NCI-H526 (cell line): ENCODE measurements at regions not wholly inside any gene's neighbourhood (a gene's known extent, or its start where the extent isn't known, plus 50 kb on each side); places are given as distances from the start of the nearest gene placed in this dataset.

ENCODE experiments used
- DNase-seq, 2 experiments: peaks; one replicate each; lab custom pipeline; 2025; lab: John Stamatoyannopoulos, UW

GRCh38 chr2:156164091-156164720 lies 168.3 kb downstream of the NR4A2 start:
- no peak for DNase-seq

- DNase-seq, result no peak
Measured at GRCh38 chr2:156158808-156159207, 173.7 kb downstream of the NR4A2 start.

DNA sequence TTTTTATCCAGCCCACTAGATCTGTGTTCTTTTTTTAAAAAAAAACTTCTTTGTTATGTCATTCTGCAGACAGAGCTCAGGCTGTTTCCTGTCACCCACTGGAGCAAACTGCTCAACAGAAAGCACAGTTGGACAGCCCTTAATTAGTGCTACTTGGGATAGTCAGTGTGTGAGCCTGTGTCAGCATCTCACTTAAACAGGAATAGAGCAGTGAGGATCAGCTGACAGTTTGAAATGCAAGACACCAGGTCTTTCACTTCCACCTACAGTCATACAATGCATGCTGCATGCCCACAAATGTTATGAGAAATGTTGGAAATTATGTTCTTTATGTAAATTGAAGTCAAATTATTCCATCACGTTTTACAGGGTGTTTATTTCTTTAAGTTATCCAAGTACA lies 174.9 kb downstream of the NR4A2 start:
- DNase-seq, result peak in 1 of 2 experiments; percentile 2

GRCh38 chr2:156156580-156156979 lies 175.9 kb downstream of the NR4A2 start:
- peak in 1 of 2 experiments; percentile 20 for DNase-seq

DNA sequence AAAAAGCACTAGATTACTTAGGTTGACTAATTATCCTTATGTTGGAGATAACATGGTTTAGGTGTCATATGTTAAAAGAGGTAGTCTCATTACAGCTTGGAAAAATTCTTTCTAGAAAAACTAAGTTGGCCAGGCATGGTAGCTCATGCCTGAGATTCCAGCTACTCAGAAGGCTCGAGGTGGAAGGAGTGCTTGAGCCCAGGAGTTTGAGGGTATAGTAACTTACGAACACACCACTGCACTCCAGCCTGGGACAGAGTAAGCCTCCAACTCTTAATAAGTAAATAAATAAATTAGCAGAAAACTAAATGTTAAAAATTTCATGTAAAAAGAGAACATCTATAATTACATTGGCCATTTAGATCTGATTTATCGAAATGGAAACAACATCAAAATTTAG lies 177.2 kb downstream of the NR4A2 start:
- DNase-seq, result no peak

DNA sequence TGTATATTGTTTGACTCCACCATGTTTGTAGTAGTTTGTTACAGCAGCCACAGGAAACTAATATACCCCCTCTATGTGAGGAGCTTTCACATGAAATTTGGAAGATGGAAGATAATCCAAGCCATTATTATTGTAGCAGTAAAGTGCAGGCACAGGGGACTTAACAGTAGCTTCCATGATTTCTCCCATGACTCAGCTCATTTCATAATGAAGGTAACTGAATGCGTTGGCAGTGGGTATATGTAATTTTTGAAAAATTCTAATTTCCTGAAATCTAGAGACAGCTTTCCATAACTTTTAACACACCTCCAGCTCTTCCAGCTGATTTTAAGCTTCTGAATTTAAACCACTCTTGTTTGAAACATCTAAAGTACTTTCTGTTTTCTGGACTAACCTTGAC lies 181.2 kb downstream of the NR4A2 start:
- no peak for DNase-seq

- no peak for DNase-seq
Measured at GRCh38 chr2:156147594-156148330, 184.8 kb downstream of the NR4A2 start.

- DNase-seq, result no peak
Measured at GRCh38 chr2:156145976-156146375, 186.5 kb downstream of the NR4A2 start.

DNA sequence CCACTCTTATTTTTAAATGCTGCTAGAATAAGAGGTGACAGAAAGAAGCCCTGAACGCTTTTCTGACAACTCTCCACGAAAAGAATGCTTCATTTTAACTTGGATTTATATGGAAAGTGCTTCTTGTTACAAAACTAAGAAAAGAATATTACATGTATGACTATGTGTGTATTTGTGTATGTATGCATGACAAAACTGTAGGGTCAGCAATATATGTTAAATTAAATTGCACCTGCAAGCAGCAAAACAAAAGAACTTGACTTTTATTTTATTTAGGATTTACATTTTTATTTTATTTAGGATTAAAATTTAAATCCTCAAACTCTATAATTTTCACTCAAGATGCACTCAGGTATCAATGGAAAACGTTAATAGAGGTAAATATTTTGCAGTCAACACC lies 187.1 kb downstream of the NR4A2 start:
- no peak for DNase-seq

DNA sequence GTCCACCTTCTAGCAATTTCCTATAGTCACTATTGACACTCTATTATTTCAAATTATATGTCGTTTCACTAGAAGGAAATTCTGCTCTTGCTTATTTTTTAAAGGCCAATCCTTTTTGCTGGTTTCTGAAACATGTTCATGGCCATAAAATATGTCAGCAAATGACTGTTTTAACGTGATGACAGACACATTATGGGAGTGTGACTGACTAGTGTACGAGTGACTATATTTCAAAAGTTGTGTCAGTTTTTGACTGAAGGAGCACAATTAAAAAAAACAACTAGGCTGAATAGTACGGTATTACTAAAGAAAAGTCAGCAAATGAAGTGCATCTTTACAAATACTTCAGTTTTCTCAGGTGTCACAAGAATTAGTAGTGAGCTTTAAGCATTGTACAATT lies 196.0 kb downstream of the NR4A2 start:
- DNase-seq, result no peak

DNA sequence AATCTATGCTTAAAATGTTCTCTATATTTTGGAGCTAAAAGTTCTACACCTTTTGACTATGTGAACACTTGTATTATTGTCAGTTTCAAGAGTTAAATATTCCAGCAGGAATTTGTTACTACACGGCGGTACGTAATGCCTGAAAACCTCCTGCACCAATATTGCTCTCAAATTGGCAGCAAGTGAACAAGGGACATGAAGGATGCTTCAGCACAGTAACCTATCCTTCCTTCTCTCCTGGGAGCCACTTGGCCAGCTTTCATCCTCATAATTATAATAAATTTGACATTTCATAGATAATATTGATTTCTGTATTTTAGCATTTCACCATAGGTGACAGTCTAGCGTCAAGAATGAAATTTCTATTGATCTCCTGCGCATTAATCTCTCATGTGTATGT lies 197.6 kb downstream of the NR4A2 start:
- DNase-seq, result no peak

GRCh38 chr2:156132941-156133340 lies 199.6 kb downstream of the NR4A2 start:
- no peak for DNase-seq

DNA sequence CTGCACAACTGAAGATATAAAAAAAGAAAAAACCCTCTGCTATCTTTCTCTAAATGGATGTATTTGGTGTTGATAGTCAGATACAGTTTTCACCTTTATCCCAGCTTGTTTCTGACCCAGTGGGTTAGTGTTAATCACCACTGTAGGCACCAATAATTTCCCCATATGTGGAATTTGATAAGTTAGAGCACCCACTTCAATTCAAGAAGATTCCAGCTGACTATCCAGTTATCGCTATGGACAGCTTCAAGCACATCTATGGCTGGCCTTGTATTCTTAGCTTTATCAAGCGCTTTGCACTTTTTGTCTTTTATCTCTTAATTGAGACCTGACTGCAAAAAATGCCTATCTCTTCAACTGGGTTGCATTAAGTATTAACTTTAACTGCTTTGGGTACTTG lies 200.4 kb downstream of the NR4A2 start:
- DNase-seq, result no peak

DNA sequence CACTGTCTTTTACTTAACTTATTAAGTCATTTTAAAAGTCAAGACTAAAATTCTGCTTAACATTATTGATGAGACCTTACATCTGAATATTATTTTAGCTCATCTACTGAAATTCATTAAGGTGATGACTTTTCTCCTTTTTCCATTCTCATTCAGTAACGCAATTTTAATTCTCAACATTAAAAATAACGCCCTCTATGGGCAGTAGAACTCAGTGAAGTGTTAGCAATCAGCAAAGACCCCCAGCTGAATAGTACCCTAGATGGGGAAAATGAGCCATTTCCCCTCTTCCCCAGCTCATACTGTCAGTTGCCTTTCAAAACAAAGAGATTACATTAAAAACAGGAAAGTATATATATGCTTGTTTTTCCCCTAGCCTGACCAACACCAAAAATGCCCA lies 203.3 kb downstream of the NR4A2 start:
- DNase-seq, result no peak

DNA sequence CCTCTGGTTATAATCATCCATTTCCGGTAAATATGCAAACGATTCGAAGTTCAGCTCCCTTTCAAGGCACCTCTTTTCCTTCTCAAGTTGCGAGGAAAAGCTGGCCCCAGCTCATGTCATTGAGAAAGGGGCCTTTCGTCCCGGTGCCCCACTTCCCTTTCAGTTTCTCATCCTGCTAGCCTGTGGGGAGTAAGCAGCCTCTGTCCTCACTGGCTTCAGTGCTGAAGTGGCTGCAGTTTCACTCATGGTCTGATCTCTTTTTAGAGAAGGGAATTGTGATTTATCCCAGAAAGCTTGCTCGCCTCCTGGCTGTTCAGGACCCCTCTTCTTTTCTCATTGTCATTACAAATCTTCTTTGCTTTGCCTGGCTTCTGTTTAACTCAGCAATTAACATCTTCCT lies 207.5 kb downstream of the NR4A2 start:
- DNase-seq, result no peak

DNA sequence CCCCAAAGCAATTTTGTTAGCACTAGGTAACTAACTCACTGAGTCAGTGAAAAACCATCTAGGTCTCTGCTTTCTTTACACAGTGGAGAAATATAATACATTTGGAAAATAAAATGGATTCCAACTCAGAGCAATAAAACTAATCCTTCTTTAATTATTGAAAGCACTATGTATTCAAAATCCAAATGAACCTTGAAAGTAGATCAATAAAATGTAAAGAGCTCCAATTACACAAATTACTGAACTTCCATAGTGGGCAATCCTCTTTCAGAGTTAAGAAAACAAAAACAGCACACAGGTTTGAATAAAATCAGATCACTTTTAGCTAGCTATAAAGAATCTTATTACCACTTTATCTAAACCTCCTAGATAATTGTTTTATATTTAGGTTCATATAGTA lies 208.1 kb downstream of the NR4A2 start:
- no peak for DNase-seq

GRCh38 chr2:156118753-156119416 lies 213.6 kb downstream of the NR4A2 start:
- no peak for DNase-seq

DNA sequence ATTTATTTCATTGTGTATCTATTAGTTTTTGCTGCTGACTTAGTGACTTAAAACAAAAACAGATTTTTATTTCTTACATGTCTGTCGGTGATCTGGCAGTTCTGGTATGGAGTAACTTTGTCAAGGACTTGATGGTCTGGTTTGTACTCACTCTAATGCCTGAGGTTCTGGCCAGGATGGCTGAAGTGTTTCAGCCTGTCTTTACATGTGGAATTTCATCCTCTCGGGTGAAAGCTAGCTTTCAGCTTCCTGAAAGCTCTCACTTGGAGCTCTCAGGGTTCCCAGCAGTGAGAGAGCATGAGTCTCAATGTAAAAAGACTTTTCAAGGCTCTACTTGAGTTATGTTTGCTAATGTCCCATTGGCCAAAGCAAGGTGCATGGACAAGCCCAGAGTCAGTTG lies 216.4 kb downstream of the NR4A2 start:
- no peak for DNase-seq

DNA sequence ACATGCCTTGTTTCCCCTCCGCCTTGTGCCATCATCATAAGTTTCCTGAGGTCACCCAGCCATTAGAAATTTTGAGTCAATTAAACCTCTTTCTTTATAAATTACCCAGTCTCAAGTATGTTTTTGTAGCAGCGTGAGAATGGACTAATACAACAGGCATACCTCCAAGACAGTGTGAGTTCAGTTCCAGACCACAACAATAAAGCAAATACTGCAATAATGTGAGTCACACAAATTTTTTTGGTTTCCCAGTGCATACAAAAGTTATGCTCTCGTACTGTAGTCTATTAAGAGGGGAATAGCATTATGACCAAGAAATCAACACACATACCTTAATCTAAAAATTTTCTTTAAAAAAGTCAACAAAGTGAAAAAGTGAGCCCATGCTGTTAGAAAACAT lies 217.2 kb downstream of the NR4A2 start:
- DNase-seq, result no peak

DNA sequence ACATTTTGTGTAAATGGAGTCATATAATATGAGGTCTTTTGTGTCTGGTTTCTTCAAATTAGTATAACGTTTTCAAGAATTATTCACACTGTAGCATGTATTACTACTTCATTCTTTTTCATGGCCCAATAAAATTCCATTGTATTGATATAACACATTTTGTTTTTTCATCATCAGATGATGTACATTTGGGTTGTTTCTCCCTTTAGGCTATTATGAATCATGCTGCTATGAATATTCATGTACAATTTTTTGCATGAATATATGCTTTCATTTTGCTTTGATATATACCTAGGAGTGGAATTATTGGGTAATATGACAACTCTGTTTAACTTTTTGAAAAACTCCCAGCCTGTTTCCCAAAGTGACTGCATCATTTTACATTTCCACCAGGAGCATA lies 220.2 kb downstream of the NR4A2 start:
- no peak for DNase-seq

- DNase-seq, result peak in 1 of 2 experiments; percentile 31
Measured at GRCh38 chr2:156110890-156111289, 221.6 kb downstream of the NR4A2 start.

DNA sequence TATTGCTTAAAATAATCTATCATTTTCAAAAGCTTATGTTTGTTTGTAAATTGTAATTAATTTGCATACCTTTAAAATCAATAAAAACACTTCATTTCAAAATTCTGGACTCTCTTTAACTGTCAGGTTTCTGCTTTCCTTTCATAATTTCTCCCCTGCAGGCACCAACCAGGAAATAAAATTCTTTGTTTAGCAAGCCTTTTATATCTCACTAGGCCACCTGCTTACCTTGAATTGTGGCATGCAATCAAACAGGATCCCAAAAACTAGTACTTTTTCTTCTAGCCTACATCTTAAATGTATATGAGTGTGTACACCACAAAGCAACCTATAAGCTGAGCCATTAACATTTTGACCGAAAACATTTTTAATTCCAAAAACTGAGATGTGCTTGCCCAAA lies 233.1 kb downstream of the NR4A2 start:
- no peak for DNase-seq

DNA sequence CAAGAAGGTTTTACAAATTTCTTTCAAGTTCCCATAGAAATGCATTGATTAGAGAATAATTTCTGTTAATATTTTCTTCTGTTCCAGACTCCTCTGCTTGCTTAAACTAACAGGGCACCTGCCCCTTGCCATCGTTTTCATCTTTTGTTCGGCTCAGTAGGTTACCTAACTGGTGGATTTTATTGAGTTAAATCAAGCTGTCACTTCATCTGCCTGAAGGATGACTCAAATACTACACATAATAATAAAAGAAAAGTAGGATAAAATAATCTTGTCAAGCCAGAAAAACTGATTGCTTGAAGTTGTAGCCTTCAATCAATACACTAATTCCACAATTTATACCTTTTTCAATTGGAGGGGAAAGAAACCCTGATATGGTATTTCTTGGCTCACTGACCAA lies 234.0 kb downstream of the NR4A2 start:
- DNase-seq, result no peak
